AG08396 (cell line): ENCODE measurements at regions not wholly inside any gene's neighbourhood (a gene's known extent, or its start where the extent isn't known, plus 50 kb on each side); places are given as distances from the start of the nearest gene placed in this dataset.

Experiments used
- DNase-seq: peaks from one replicate; pipeline ENCODE4 v3.0.0; 2012; ENCODE audit warnings: low spot score, mixed read lengths

- DNase-seq = peak; percentile 57
Observed at GRCh38 chr16:85402910-85403692, 210.0 kb upstream of the GSE1 start.

- no peak for DNase-seq
Observed at GRCh38 chr16:85403693-85404092, 209.4 kb upstream of the GSE1 start.

GRCh38 chr16:85412911-85413520 is 200.1 kb upstream of the GSE1 start:
- DNase-seq = no peak

- no peak for DNase-seq
Observed at GRCh38 chr16:85413691-85414663, 199.1 kb upstream of the GSE1 start.

GRCh38 chr16:85415196-85416090 is 197.7 kb upstream of the GSE1 start:
- no peak for DNase-seq

GRCh38 chr16:85416228-85417109 is 196.7 kb upstream of the GSE1 start:
- peak; percentile 66 for DNase-seq

- no peak for DNase-seq
Observed at GRCh38 chr16:85417156-85417860, 195.8 kb upstream of the GSE1 start.

GRCh38 chr16:85418978-85419491 is 194.1 kb upstream of the GSE1 start:
- DNase-seq = no peak

GRCh38 chr16:85419503-85420408 is 193.4 kb upstream of the GSE1 start:
- no peak for DNase-seq

GRCh38 chr16:85420501-85421337 is 192.4 kb upstream of the GSE1 start:
- peak; percentile 88 for DNase-seq

- DNase-seq = no peak
Observed at GRCh38 chr16:85421338-85422195, 191.6 kb upstream of the GSE1 start.

GRCh38 chr16:85422196-85422631 is 190.9 kb upstream of the GSE1 start:
- DNase-seq = no peak

GRCh38 chr16:85422632-85423550 is 190.2 kb upstream of the GSE1 start:
- DNase-seq = no peak

GRCh38 chr16:85423631-85424030 is 189.5 kb upstream of the GSE1 start:
- no peak for DNase-seq
